Suprapubic skin (tissue), 4 donors: ENCODE measurements at regions not wholly inside any gene's neighbourhood (a gene's known extent, or its start where the extent isn't known, plus 50 kb on each side); places are given as distances from the start of the nearest gene placed in this dataset.

Experiments
- DNase-seq, 2 donors: peaks; one replicate each; pipeline ENCODE4 v3.0.0-alpha.2; 2019; ENCODE audit warnings: low spot score in 2 of 2
- H3K27ac ChIP-seq: fragments of 200-600 bp; sonication (generic); one replicate; pipeline ENCODE4 v1.5.1; 2019
- H3K27me3 ChIP-seq: fragments of 200-600 bp; sonication (generic); one replicate; pipeline ENCODE4 v1.5.1; 2019
- H3K36me3 ChIP-seq: fragments of 200-600 bp; sonication (generic); one replicate; pipeline ENCODE4 v1.5.1; 2019
- H3K4me1 ChIP-seq: fragments of 200-600 bp; sonication (generic); one replicate; pipeline ENCODE4 v1.5.1; 2019
- H3K4me3 ChIP-seq: fragments of 200-600 bp; sonication (generic); one replicate; pipeline ENCODE4 v1.5.1; 2019; ENCODE audit warnings: mild to moderate bottlenecking
- H3K9me3 ChIP-seq: fragments of 200-600 bp; sonication (generic); one replicate; pipeline ENCODE4 v1.5.1; 2019
- CTCF ChIP-seq, 2 donors: fragments of 200-600 bp in 1 of 2; fragments of 450-650 bp in 1 of 2; sonication (generic) in 1 of 2; IDR thresholded peaks; one replicate each; pipeline ENCODE4 v1.5.1; 2016 to 2019; ENCODE audit warnings: antibody characterized with exemption in 2 of 2, mild to moderate bottlenecking in 1 of 2, moderate library complexity in 1 of 2
- EP300 ChIP-seq: sonication (generic); formaldehyde crosslinking; IDR thresholded peaks from one replicate; pipeline ENCODE4 v1.6.1; 2017; ENCODE audit warnings: antibody characterized with exemption
- POLR2A ChIP-seq, 2 donors: fragments of 450-650 bp; IDR thresholded peaks; one replicate each; pipeline ENCODE4 v1.6.1; 2017; ENCODE audit warnings: antibody characterized with exemption in 2 of 2, mild to moderate bottlenecking in 2 of 2, moderate library complexity in 2 of 2
- POLR2AphosphoS5 ChIP-seq, 3 donors: sonication (generic); formaldehyde crosslinking; IDR thresholded peaks; one replicate each; pipeline ENCODE4 v1.6.1; 2017; ENCODE audit warnings: antibody characterized with exemption in 3 of 3
- WGBS: methylation state at CpG from one replicate; pipeline ENCODE4 v1.1.5; 2018; 5-methylcytosine and 5-hydroxymethylcytosine counted together

GRCh38 chr2:200066417-200066816 is 111.0 kb downstream of the MAIP1 start:
- TF ChIP-seq POLR2AphosphoS5 (IDR thresholded peaks at IDR 0.05), result no peak
- TF ChIP-seq POLR2A (IDR thresholded peaks at IDR 0.05), result no peak
- no peak for TF ChIP-seq CTCF (IDR thresholded peaks at IDR 0.05)
- no peak for TF ChIP-seq EP300
- 75% methylated on average over 2 of the region's 2 CpGs for WGBS
- no peak for DNase-seq

GRCh38 chr2:200068642-200069041 is 113.3 kb downstream of the MAIP1 start:
- TF ChIP-seq EP300 (no peak), POLR2AphosphoS5 (IDR thresholded peaks at IDR 0.05) (no peak), CTCF (IDR thresholded peaks at IDR 0.05) (no peak), POLR2A (IDR thresholded peaks at IDR 0.05) (no peak)
- H3K4me1 ChIP-seq, result no peaks in the 10 kb centered on the region

More at GRCh38 chr2:200066417-200066816, 111.0 kb downstream of the MAIP1 start:
- Histone ChIP-seq H3K9me3 (no peaks in the 10 kb centered on the region), H3K4me1 (no peaks in the 10 kb centered on the region), H3K36me3 (no peaks in the 10 kb centered on the region), H3K4me3 (no peak overlapping the region), H3K27me3 (no peaks in the 10 kb centered on the region), H3K27ac (no peak overlapping the region)

GRCh38 chr2:200077210-200077650 is 121.8 kb downstream of the MAIP1 start:
- TF ChIP-seq POLR2A (IDR thresholded peaks at IDR 0.05) (no peak), EP300 (no peak), CTCF (IDR thresholded peaks at IDR 0.05) (no peak), POLR2AphosphoS5 (IDR thresholded peaks at IDR 0.05) (no peak)
- H3K36me3 ChIP-seq, result no peaks in the 10 kb centered on the region
- no peaks in the 10 kb centered on the region for H3K4me1 ChIP-seq
- no peak overlapping the region for H3K4me3 ChIP-seq
- H3K27me3 ChIP-seq, result no peaks in the 10 kb centered on the region
- H3K9me3 ChIP-seq, result no peaks in the 10 kb centered on the region
- no peak for DNase-seq
- no peak overlapping the region for H3K27ac ChIP-seq
- 61% methylated on average over 5 of the region's 5 CpGs for WGBS

More at GRCh38 chr2:200068642-200069041, 113.3 kb downstream of the MAIP1 start:
- Histone ChIP-seq H3K4me3 (no peak overlapping the region), H3K9me3 (no peaks in the 10 kb centered on the region), H3K27ac (no peak overlapping the region), H3K36me3 (no peaks in the 10 kb centered on the region), H3K27me3 (no peaks in the 10 kb centered on the region)
- no peak for DNase-seq

- H3K4me1 ChIP-seq, result no peaks in the 10 kb centered on the region
- no peak overlapping the region for H3K27ac ChIP-seq
- no peaks in the 10 kb centered on the region for H3K9me3 ChIP-seq
Measured at GRCh38 chr2:200077838-200078237, 122.5 kb downstream of the MAIP1 start.

GRCh38 chr2:200079356-200079755 is 124.0 kb downstream of the MAIP1 start:
- 95% methylated on average over 2 of the region's 2 CpGs for WGBS

More at GRCh38 chr2:200077838-200078237, 122.5 kb downstream of the MAIP1 start:
- TF ChIP-seq EP300 (no peak), CTCF (IDR thresholded peaks at IDR 0.05) (no peak)
- WGBS, result 97% methylated on average over 3 of the region's 3 CpGs
- Histone ChIP-seq H3K27me3 (no peaks in the 10 kb centered on the region), H3K4me3 (no peak overlapping the region), H3K36me3 (no peaks in the 10 kb centered on the region)
- DNase-seq, result no peak

More at GRCh38 chr2:200079356-200079755, 124.0 kb downstream of the MAIP1 start:
- no peaks in the 10 kb centered on the region for H3K9me3 ChIP-seq
- H3K27ac ChIP-seq, result no peak overlapping the region
- no peaks in the 10 kb centered on the region for H3K27me3 ChIP-seq
- no peaks in the 10 kb centered on the region for H3K36me3 ChIP-seq
- H3K4me1 ChIP-seq, result no peaks in the 10 kb centered on the region
- no peak for DNase-seq
- TF ChIP-seq EP300 (no peak), POLR2AphosphoS5 (IDR thresholded peaks at IDR 0.05) (no peak), POLR2A (IDR thresholded peaks at IDR 0.05) (no peak), CTCF (IDR thresholded peaks at IDR 0.05) (no peak)
- H3K4me3 ChIP-seq, result no peak overlapping the region
